DOHH2 (cell line): ENCODE measurements at regions not wholly inside any gene's neighbourhood (a gene's known extent, or its start where the extent isn't known, plus 50 kb on each side); places are given as distances from the start of the nearest gene placed in this dataset.

Experiments
- EZH2phosphoT487 ChIP-seq: fragments of 200-600 bp; sonication (generic); IDR thresholded peaks from 2 replicates; pipeline ENCODE4 v1.6.1; 2017; ENCODE audit warnings: borderline replicate concordance, mild to moderate bottlenecking, antibody characterized with exemption, low read length, moderate library complexity, mixed read lengths
- TF ChIP-seq, protein P1 (sequence below): fragments of 200-600 bp; sonication (generic); IDR thresholded peaks from one replicate; pipeline ENCODE4 v1.5.1; 2014; ENCODE audit warnings: antibody characterized with exemption, mild to moderate bottlenecking, low read depth, low read length; ENCODE audit not compliant: poor library complexity, severe bottlenecking

DNA sequence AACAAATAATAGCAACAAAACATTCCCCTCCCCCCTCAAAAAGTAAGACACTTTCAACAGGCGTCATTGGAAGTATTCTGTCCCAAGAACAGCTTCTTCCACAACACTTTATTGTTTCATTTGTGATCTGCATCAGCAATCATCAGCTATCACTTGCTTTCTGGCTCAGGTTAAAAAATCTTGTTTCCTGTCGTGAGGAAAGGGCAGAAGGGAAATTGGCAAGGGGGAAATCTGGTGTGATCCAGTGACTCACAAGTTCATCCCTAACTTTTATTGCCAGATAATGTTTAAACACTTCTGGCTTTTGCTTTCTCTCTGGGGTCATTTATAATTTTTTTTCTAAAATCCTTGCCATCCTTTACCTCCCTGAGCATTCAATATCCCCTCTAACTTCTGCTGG is 247.4 kb upstream of the GIMD1 start:
- TF ChIP-seq, protein P1, sequence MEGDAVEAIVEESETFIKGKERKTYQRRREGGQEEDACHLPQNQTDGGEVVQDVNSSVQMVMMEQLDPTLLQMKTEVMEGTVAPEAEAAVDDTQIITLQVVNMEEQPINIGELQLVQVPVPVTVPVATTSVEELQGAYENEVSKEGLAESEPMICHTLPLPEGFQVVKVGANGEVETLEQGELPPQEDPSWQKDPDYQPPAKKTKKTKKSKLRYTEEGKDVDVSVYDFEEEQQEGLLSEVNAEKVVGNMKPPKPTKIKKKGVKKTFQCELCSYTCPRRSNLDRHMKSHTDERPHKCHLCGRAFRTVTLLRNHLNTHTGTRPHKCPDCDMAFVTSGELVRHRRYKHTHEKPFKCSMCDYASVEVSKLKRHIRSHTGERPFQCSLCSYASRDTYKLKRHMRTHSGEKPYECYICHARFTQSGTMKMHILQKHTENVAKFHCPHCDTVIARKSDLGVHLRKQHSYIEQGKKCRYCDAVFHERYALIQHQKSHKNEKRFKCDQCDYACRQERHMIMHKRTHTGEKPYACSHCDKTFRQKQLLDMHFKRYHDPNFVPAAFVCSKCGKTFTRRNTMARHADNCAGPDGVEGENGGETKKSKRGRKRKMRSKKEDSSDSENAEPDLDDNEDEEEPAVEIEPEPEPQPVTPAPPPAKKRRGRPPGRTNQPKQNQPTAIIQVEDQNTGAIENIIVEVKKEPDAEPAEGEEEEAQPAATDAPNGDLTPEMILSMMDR, result no peak
- TF ChIP-seq EZH2phosphoT487, result no peak
